Amygdala (tissue), 56 donors: ENCODE measurements at regions not wholly inside any gene's neighbourhood (a gene's known extent, or its start where the extent isn't known, plus 50 kb on each side); places are given as distances from the start of the nearest gene placed in this dataset.
"Not testable (repeated sequence)": the region's sequence is repeated elsewhere in the genome, so short reads cannot be mapped to it uniquely, and the experiment has no call there.

ENCODE experiments used
- DNase-seq, 56 donors: peaks; one replicate each; lab custom pipeline; 2025; lab: John Stamatoyannopoulos, UW

DNA sequence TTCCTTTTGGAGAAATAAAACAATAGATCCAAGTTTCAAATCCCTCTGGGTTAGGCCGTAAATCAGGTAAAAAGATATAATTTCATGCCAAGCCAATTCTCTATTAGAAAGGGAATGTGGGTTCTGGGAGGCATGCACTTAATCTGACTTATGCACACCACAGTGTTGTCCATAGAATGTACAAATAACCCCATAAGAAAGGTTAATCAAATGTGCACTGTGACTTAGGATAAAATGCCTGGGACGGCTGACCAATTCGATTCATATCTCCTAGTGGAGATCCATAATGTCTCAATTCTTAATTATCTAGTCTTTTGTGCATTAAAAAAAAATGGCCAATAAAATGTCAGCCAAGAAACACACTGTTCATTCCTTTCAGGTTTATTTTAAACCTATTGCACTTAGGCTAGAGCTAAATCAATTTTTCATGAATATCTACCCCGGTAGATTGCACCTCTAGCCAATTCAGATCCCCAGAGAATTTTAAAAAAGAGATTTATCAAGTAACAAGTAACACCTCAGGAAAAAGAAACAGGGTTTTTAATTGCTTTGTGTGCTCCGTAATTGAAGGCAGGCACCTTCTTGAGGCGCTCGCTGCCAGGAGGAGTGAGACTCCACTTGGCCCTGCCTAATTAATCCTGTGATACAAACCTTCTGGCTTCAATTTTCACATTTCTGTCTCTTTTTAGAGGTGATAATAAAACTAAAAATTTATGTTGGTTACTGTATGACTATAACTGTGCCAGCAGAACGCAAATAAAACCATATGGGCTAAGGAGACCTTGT is 265.1 kb downstream of the ETV1 start:
- peak in 4 of 56 donors; percentile 2 to 19 (median 8) for DNase-seq

DNA sequence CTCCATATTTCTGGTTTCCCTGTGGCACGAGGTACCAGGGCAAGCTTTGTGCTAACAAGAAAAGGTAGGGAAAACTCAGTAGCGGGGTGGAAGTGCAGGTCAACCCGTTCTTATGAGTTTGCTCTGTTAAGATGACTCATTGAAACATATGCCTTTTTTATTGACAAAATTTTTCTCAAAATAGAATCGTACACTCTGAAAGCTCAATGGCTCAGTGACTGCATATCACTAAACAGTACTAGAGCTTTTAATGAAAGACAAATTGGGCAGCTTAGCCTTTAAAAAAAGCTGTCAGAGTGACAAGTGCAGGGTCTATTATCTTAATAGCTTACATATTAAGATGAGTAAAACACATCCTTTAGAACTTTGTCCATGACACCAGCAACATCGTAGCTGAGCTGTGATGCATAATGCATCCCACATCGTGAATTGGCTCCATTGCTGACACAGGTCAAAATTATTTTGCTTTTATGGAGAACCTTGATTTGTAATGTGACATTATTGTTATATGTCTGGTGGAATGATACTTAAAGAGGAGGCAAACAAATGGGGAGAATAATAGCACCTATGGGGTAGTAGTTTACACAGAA is 264.4 kb downstream of the ETV1 start:
- DNase-seq = no peak

DNA sequence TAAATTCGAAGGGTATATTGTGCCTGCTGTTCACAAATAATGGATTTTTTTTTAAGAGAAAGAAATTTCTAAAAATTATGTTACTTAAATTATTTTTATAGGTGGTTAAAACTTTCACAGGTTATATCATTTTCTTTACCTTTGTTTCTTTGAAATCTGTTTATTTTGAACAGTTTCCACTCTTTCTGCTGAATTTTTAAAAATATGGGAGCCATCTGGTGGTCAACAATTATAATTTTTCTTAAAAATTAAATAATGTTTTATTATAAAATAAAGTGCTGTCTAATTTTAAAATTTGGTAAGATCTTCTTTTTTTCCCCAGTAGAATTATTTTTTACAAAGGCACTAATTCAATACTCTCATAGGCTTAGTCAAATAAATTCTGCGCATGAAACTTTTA is 263.9 kb downstream of the ETV1 start:
- no peak for DNase-seq

- no peak for DNase-seq
Observed at GRCh38 chr7:13727279-13727678, 262.2 kb downstream of the ETV1 start.

DNA sequence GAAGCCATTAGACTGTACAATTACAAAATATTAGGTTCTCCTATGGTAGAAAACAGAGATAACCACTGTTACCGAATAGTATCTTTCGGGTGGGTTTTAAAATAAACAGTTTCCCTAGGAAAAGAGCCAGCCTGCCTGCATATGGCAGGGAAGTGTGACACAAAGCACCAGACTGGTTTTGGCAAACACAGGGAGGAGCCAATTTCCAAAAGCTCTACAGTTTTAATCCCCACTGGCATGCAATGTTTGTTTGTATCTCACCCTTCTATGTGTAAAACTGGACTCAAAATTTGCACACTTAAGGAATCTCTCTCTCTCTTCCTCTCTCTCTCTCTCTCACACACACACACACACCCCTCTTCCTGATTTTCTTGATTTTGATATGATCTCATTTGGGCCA is 261.7 kb downstream of the ETV1 start:
- no peak for DNase-seq

- not testable (repeated sequence) for DNase-seq
Observed at GRCh38 chr7:13728430-13728829, 261.0 kb downstream of the ETV1 start.

DNA sequence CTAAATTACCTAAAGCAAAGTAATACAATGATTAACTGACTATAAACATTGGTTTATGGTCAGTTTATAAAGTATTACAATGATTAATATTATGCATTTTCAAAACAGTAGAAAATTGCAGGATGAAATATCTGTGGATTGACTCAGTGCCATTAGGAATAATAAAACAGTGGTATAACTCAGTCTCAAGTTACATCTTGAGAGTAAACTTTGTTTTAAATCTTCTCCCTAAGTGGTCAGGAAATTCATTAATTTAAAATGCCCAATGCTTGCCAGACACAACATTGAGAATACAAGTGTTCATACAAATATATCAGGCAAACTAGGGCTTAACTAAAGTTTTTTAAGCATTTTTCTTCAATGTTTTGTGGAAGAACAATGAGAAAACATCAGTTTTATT is 257.8 kb downstream of the ETV1 start:
- DNase-seq = no peak

DNA sequence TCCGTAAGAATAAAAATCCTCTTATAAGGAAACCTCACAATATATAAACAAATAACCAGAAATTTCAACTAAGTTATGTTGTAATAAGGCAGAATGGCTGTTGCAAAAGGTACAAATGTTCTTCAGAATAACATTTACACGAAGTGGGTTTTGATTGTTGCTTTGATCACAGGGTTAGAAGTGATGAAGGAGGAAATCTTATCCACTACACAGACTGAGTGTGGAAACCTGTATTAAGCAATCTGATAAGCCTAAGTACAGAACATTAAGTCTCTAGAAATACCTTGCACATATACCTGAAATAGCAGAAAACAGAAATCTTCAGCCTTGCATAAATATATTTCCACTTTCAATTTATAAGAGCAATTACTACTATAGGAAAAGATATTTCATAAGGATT is 251.9 kb downstream of the ETV1 start:
- no peak for DNase-seq

- no peak for DNase-seq
Observed at GRCh38 chr7:13742126-13742525, 247.3 kb downstream of the ETV1 start.

GRCh38 chr7:13742811-13743210 is 246.7 kb downstream of the ETV1 start:
- DNase-seq = peak in 25 of 56 donors; percentile 0 to 58 (median 12)

DNA sequence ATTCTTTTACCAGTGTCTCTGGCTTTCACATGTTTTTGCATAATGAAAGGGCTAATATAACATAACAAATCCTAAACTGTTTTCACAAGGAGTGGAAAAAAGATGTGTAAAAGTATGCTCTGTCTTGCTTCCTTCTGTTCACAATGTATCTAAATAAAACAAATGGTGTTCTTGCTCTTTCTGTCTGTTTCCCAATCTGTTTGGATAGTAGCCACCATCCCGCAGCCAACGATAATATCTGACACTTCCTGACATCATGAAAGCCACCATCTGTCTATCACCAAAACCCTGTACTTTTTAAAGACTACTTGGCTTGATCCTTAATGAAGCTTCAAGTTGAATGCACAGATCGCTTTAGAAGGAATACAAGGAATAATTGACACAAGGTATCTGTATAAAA is 246.2 kb downstream of the ETV1 start:
- no peak for DNase-seq

DNA sequence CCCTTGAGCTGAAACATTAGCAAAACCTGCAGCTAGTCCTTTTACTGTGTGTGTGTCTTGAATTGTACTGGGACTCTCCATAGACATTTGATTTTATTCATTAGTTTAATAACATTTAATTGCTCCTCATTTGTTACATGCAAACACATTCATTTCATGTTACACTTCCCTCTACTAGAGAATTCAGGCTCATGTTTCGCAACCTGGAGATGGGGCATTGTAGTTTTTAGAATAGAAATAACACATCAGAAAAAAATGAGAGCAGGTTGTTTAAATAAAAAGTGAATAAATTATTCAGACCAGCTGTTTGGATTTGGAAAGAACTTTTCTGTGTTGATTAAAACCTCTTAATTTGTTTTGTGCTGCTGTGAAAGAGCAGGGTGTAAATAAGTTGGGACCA is 243.9 kb downstream of the ETV1 start:
- DNase-seq = no peak

- DNase-seq = no peak
Observed at GRCh38 chr7:13748998-13749397, 240.5 kb downstream of the ETV1 start.

GRCh38 chr7:13749636-13750035 is 239.8 kb downstream of the ETV1 start:
- DNase-seq = no peak

- DNase-seq = no peak
Observed at GRCh38 chr7:13751766-13752165, 237.7 kb downstream of the ETV1 start.

- DNase-seq = no peak
Observed at GRCh38 chr7:13757841-13758240, 231.6 kb downstream of the ETV1 start.

- not testable (repeated sequence) for DNase-seq
Observed at GRCh38 chr7:13765853-13766252, 223.6 kb downstream of the ETV1 start.

- DNase-seq = no peak
Observed at GRCh38 chr7:13770305-13770704, 219.2 kb downstream of the ETV1 start.

DNA sequence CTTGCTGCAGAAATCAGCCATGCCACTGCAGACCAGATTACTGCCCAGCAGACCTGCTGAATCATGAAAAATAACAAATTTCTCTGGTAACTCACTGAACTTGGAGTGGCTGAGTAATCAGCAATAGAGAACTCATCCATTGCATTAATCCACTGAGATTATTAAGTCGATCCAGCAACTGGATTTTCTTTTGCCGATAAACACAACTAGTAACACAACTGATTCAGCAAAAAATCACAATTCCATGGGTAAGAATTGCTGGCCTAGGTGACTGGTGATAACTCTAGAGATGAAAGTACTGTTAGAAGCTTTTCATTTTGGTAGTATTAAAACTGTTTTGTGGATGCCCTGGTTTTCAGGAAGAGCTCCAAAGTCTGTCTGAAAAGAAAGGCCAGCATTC is 214.5 kb downstream of the ETV1 start:
- DNase-seq = no peak

GRCh38 chr7:13777242-13777641 is 212.2 kb downstream of the ETV1 start:
- DNase-seq = no peak

DNA sequence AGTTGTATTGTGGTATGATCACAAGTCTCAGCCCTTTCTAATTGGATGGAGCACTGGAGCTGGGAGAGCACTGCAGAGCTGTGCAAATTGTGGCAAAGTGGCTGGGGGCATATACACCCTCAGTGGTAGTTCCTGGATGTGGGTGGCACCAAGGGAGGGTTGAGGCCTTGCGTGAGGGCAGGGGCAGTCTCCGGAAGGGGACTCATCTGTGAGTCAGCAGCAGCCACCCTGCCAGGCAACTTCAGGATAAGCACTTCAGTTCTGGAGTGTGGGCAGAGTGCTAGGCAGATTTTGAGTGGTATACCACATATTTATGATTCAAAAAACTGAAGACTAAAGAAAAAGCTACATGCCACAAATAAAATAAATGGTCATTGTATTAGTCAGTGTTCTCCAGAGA is 210.5 kb downstream of the ETV1 start:
- peak in 4 of 56 donors; percentile 2 to 16 (median 4) for DNase-seq

DNA sequence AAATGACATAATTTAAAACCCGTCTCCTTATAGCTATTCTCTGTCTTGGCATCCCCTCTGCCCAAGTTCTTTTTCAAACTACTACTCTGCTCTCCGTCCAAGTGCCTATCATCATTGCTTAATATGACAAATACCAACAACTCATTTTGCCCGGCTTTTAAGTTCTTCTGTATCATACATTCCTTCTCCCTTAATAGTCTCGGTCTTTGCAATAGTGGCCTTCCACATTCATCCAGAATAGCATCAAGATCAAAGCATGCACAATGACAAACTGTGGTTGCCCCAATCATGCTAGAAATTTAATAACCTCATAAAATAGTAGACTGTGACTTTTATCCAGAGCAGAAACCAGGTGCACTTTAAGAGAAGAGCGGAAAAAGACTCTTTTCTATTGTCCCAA is 198.9 kb downstream of the ETV1 start:
- DNase-seq = no peak
